B cell (primary cell): ENCODE measurements at regions not wholly inside any gene's neighbourhood (a gene's known extent, or its start where the extent isn't known, plus 50 kb on each side); places are given as distances from the start of the nearest gene placed in this dataset.

Experiments used
- ATAC-seq: fragments of 200-7000 bp; cut with Tn5 transposase; one replicate; pipeline ENCODE4 v1.10.0; 2021; ENCODE audit warnings: low read depth, mild to moderate bottlenecking, moderate number of reproducible peaks, moderate library complexity
- CTCF ChIA-PET: fragments of 350-600 bp; sonication (Branson Sonifier 250); formaldehyde crosslinking; loops from one replicate; lab custom pipeline; 2021; ENCODE audit warnings: antibody characterized with exemption, inconsistent platforms; lab: Charles Lee
- POLR2A ChIA-PET: fragments of 350-600 bp; sonication (Branson Sonifier 250); formaldehyde crosslinking; loops from one replicate; lab custom pipeline; 2021; ENCODE audit warnings: antibody characterized with exemption; lab: Charles Lee
- DNase-seq: peaks from one replicate; pipeline ENCODE4 v3.0.0; 2013
- H2AFZ ChIP-seq: 2 replicates; pipeline ENCODE4 v1.6.1; 2012; ENCODE audit warnings: mild to moderate bottlenecking, low read depth, low read length; ENCODE audit not compliant: insufficient read depth, poor library complexity, severe bottlenecking
- H3K27ac ChIP-seq, 2 donors: 1 replicate in 1 of 2; 2 replicates in 1 of 2; pipeline ENCODE4 v1.5.1; 2012 to 2013; ENCODE audit warnings: low read length in 2 of 2, mild to moderate bottlenecking in 2 of 2, moderate library complexity in 1 of 2
- H3K27me3 ChIP-seq, 4 experiments: fragments of 200-600 bp in 1 of 4; sonication (generic) in 1 of 4; replicated peaks in 1 of 4; 1 replicate in 2 of 4; 2 replicates in 2 of 4; pipeline versions ENCODE4 v1.6.1 to v1.7.0; 2013 to 2016; ENCODE audit warnings: low read length in 3 of 4, mild to moderate bottlenecking in 2 of 4, mixed read lengths in 1 of 4, moderate library complexity in 1 of 4; ENCODE audit not compliant: insufficient read depth in 4 of 4, control insufficient read depth in 3 of 4; ENCODE audit errors: control extremely low read depth in 1 of 4
- H3K36me3 ChIP-seq, 2 experiments: replicated peaks in 1 of 2; 1 replicate in 1 of 2; 2 replicates in 1 of 2; pipeline versions ENCODE4 v1.6.1 to v1.7.1; 2013; ENCODE audit warnings: low read length in 1 of 2; ENCODE audit not compliant: insufficient read depth in 2 of 2, control insufficient read depth in 1 of 2; ENCODE audit errors: control extremely low read depth in 1 of 2, extremely low read depth in 1 of 2
- H3K4me1 ChIP-seq, 2 donors: fragments of 200-600 bp in 1 of 2; sonication (generic) in 1 of 2; 1 replicate in 1 of 2; 2 replicates in 1 of 2; pipeline versions ENCODE4 v1.5.1 to v1.6.1; 2013 to 2017; ENCODE audit warnings: low read length in 2 of 2; ENCODE audit not compliant: control insufficient read depth in 2 of 2, insufficient read depth in 2 of 2
- H3K4me2 ChIP-seq: replicated peaks from 2 replicates; pipeline ENCODE3; 2012; ENCODE audit warnings: mild to moderate bottlenecking, low read depth, low read length; ENCODE audit not compliant: poor library complexity, severe bottlenecking
- H3K4me3 ChIP-seq, 5 experiments: fragments of 200-600 bp in 1 of 5; sonication (generic) in 1 of 5; 1 replicate in 3 of 5; 2 replicates in 2 of 5; pipeline versions ENCODE4 v1.5.1 to v1.7.0; 2011 to 2016; ENCODE audit warnings: low read length in 4 of 5, mild to moderate bottlenecking in 4 of 5, low read depth in 2 of 5, control low read depth in 1 of 5, moderate library complexity in 1 of 5; ENCODE audit not compliant: insufficient read depth in 1 of 5; ENCODE audit errors: control extremely low read depth in 1 of 5, extremely low read depth in 1 of 5
- H3K79me2 ChIP-seq: fragments of 200-600 bp; sonication (generic); one replicate; pipeline ENCODE4 v1.6.0; 2016; ENCODE audit warnings: low read length; ENCODE audit not compliant: control insufficient read depth, insufficient read depth
- H3K9ac ChIP-seq: fragments of 200-600 bp; sonication (generic); 2 replicates; pipeline ENCODE4 v1.6.1; 2017; ENCODE audit warnings: mild to moderate bottlenecking, low read length, moderate library complexity
- H3K9me3 ChIP-seq, 3 donors: one replicate each; pipeline versions ENCODE4 v1.6.1 to v1.7.1; 2013; ENCODE audit warnings: low read length in 2 of 3; ENCODE audit not compliant: control insufficient read depth in 2 of 3, insufficient read depth in 1 of 3; ENCODE audit errors: control extremely low read depth in 1 of 3
- H4K20me1 ChIP-seq: 2 replicates; pipeline ENCODE4 v1.6.0; 2012; ENCODE audit warnings: mild to moderate bottlenecking, low read length; ENCODE audit not compliant: insufficient read depth, control insufficient read depth, poor library complexity, severe bottlenecking
- H3K27ac Mint-ChIP-seq: one replicate; pipeline ENCODE4 v1.8.0; 2021; ENCODE audit warnings: mixed read lengths
- H3K27me3 Mint-ChIP-seq: one replicate; pipeline ENCODE4 v1.8.0; 2021; ENCODE audit warnings: mixed read lengths
- H3K4me1 Mint-ChIP-seq: one replicate; pipeline ENCODE4 v1.8.0; 2021; ENCODE audit warnings: mixed read lengths
- H3K4me3 Mint-ChIP-seq: one replicate; pipeline ENCODE4 v1.8.0; 2021; ENCODE audit warnings: mixed read lengths
- H3K9me3 Mint-ChIP-seq: one replicate; pipeline ENCODE4 v1.8.0; 2022; ENCODE audit warnings: mixed read lengths; ENCODE audit not compliant: insufficient read depth
- EZH2 ChIP-seq: IDR thresholded peaks from 2 replicates; pipeline ENCODE4 v1.6.1; 2012; ENCODE audit warnings: borderline replicate concordance, low read depth, mild to moderate bottlenecking, moderate library complexity, low read length; ENCODE audit not compliant: insufficient read depth, poor library complexity, severe bottlenecking
- WGBS: methylation state at CpG from one replicate; pipeline ENCODE4 v1.1.5; 2013; ENCODE audit warnings: missing lambda C conversion rate; ENCODE audit not compliant: insufficient coverage; 5-methylcytosine and 5-hydroxymethylcytosine counted together
- intact Hi-C: fragments of 100-400 bp; cut with micrococcal nuclease; formaldehyde crosslinking; loops from one replicate; pipeline ENCODE4 v1.10.0; 2022
- TF ChIP-seq, protein P1 (sequence below): fragments of 200-600 bp; IDR thresholded peaks from one replicate; pipeline ENCODE4 v1.8.0; 2022; ENCODE audit warnings: antibody characterized with exemption, mild to moderate bottlenecking

DNA sequence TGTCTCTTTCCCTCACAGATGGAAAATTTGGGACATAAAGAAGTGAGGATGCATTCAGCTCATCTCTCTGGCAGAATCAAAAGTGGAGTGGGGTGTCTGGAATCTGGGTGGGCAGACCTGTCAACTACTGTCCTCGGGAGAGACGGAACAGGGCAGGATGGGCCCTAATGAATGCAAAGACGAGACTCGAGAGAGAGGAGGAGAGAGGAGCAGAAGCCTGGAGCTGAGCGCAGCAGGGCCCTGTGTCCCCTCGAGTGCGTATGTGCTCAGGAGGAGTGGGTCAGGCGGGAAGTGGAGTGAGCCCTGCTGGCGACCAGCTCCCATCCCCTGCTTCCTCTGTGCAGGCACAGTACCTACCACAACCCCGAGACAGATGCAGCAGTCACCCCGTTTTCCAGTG is 78.9 kb downstream of the TEX29 start:
- no peak overlapping the region for H2AFZ ChIP-seq
- DNase-seq (no peak), ATAC-seq (no peak)
- no peaks in the 10 kb centered on the region for H4K20me1 ChIP-seq
- H3K4me3 ChIP-seq: no peak overlapping the region
- CTCF ChIA-PET: no interaction called here
- Mint-ChIP-seq H3K9me3 (peaks cover 2% of the 10 kb centered on the region), H3K4me3 (no peak overlapping the region), H3K4me1 (no peaks in the 10 kb centered on the region), H3K27me3 (no peaks in the 10 kb centered on the region), H3K27ac (no peak overlapping the region)
- peaks cover 0 to 7% (median 0%) of the 10 kb centered on the region in 3 donors for H3K9me3 ChIP-seq
- no peak for TF ChIP-seq EZH2
- TF ChIP-seq, protein P1, sequence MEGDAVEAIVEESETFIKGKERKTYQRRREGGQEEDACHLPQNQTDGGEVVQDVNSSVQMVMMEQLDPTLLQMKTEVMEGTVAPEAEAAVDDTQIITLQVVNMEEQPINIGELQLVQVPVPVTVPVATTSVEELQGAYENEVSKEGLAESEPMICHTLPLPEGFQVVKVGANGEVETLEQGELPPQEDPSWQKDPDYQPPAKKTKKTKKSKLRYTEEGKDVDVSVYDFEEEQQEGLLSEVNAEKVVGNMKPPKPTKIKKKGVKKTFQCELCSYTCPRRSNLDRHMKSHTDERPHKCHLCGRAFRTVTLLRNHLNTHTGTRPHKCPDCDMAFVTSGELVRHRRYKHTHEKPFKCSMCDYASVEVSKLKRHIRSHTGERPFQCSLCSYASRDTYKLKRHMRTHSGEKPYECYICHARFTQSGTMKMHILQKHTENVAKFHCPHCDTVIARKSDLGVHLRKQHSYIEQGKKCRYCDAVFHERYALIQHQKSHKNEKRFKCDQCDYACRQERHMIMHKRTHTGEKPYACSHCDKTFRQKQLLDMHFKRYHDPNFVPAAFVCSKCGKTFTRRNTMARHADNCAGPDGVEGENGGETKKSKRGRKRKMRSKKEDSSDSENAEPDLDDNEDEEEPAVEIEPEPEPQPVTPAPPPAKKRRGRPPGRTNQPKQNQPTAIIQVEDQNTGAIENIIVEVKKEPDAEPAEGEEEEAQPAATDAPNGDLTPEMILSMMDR: no peak
- no peak overlapping the region for H3K4me2 ChIP-seq
- no peaks in the 10 kb centered on the region for H3K27me3 ChIP-seq
- no peaks in the 10 kb centered on the region for H3K79me2 ChIP-seq
- 87% methylated on average over 11 of the region's 11 CpGs for WGBS
- no peaks in the 10 kb centered on the region for H3K36me3 ChIP-seq
- intact Hi-C loops: no loop called here
- POLR2A ChIA-PET: no interaction called here
- H3K4me1 ChIP-seq: no peaks in the 10 kb centered on the region
- H3K27ac ChIP-seq: no peak overlapping the region
- H3K9ac ChIP-seq: no peak overlapping the region

DNA sequence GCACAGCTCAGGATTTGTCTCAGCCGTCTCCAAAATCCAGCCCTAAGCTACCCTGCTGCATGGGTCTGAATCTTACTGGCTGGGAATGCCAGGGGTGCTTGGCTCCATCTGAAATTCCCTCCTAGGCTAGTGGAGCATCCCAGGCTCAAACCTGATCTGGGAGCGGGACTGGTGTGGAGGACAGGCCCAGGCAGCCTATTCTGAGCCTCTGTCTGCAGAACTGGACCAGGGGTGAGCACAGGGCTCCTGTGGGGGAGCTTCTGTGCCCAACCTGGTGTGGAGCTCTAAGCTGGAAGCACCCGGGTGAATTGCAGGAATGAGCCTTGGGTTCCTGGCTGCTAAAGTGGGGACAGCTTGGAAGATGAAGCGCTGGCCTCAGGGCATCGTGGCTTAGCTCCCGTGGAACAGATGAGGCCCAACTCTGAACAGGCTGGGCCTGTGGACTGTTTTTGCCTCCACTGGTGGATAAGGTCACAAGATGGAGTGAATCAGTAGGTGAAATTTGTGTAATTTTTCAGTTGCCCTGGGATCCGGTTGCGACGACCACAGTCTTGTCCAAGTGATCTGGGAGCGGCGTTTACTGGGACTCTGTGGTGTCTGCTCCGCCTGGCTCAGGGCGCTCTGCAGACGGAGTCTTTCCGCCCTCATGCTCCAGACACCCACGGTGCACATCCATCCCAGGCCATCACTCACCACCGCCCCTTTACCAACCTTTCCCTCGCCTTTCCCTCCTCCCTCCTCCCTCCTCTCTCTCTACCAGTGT is 79.5 kb downstream of the TEX29 start:
- 92% methylated on average over 18 of the region's 18 CpGs for WGBS
- peaks cover 2% of the 10 kb centered on the region for H3K9me3 Mint-ChIP-seq
- CTCF ChIA-PET: no interaction called here
- Histone ChIP-seq H2AFZ (no peak overlapping the region), H3K9me3 (peaks cover 0 to 7% (median 0%) of the 10 kb centered on the region in 3 donors), H3K4me1 (no peaks in the 10 kb centered on the region), H3K79me2 (no peaks in the 10 kb centered on the region), H3K36me3 (no peaks in the 10 kb centered on the region), H3K9ac (no peak overlapping the region), H4K20me1 (no peaks in the 10 kb centered on the region), H3K27ac (no peak overlapping the region), H3K27me3 (no peaks in the 10 kb centered on the region), H3K4me3 (no peak overlapping the region), H3K4me2 (no peak overlapping the region)
- no peaks in the 10 kb centered on the region for H3K27me3 Mint-ChIP-seq
- TF ChIP-seq EZH2: no peak
- TF ChIP-seq, protein P1: no peak
- H3K4me1 Mint-ChIP-seq: no peaks in the 10 kb centered on the region
- POLR2A ChIA-PET: no interaction called here
- H3K4me3 Mint-ChIP-seq: no peak overlapping the region
- intact Hi-C loops: no loop called here
- DNase-seq: no peak
- no peak overlapping the region for H3K27ac Mint-ChIP-seq
- no peak for ATAC-seq
